GM19193 (cell line): ENCODE measurements at regions not wholly inside any gene's neighbourhood (a gene's known extent, or its start where the extent isn't known, plus 50 kb on each side); places are given as distances from the start of the nearest gene placed in this dataset.

ENCODE experiments used
- POLR2A ChIP-seq: IDR thresholded peaks from 4 replicates; pipeline ENCODE4 v1.6.1; 2011; ENCODE audit not compliant: insufficient read depth, insufficient read length; ENCODE audit errors: extremely low read depth

GRCh38 chr4:153034681-153035080, 98.6 kb downstream of the FHDC1 start:
- TF ChIP-seq POLR2A, result no peak

- no peak for TF ChIP-seq POLR2A
These were observed 100.9 kb downstream of the FHDC1 start for GRCh38 chr4:153036931-153037482.

- no peak for TF ChIP-seq POLR2A
These were observed 102.6 kb downstream of the FHDC1 start for GRCh38 chr4:153038623-153039311.

- TF ChIP-seq POLR2A, result no peak
These were observed 103.5 kb downstream of the FHDC1 start for GRCh38 chr4:153039542-153040185.

- TF ChIP-seq POLR2A, result no peak
These were observed 104.6 kb downstream of the FHDC1 start for GRCh38 chr4:153040677-153041076.

- TF ChIP-seq POLR2A, result no peak
These were observed 107.9 kb downstream of the FHDC1 start for GRCh38 chr4:153044036-153044435.

- no peak for TF ChIP-seq POLR2A
These were observed 109.2 kb downstream of the FHDC1 start for GRCh38 chr4:153045111-153045982.

GRCh38 chr4:153058671-153059060, 122.5 kb downstream of the FHDC1 start:
- no peak for TF ChIP-seq POLR2A

GRCh38 chr4:153060196-153060595, 124.1 kb downstream of the FHDC1 start:
- TF ChIP-seq POLR2A, result no peak

- no peak for TF ChIP-seq POLR2A
These were observed 125.8 kb downstream of the FHDC1 start for GRCh38 chr4:153061971-153062370.

- TF ChIP-seq POLR2A, result no peak
These were observed 126.6 kb downstream of the FHDC1 start for GRCh38 chr4:153062652-153063168.

GRCh38 chr4:153063490-153063889, 127.4 kb downstream of the FHDC1 start:
- TF ChIP-seq POLR2A, result no peak

GRCh38 chr4:153064571-153064970, 128.4 kb downstream of the FHDC1 start:
- no peak for TF ChIP-seq POLR2A

GRCh38 chr4:153065276-153065675, 129.2 kb downstream of the FHDC1 start:
- no peak for TF ChIP-seq POLR2A

- TF ChIP-seq POLR2A, result no peak
These were observed 131.3 kb downstream of the FHDC1 start for GRCh38 chr4:153067376-153067775.
